Keratinocyte (primary cell): ENCODE measurements at regions not wholly inside any gene's neighbourhood (a gene's known extent, or its start where the extent isn't known, plus 50 kb on each side); places are given as distances from the start of the nearest gene placed in this dataset.

Experiments used
- DNase-seq: peaks from one replicate; pipeline ENCODE4 v3.0.0-alpha.2; 2011; ENCODE audit warnings: low read depth, missing footprints, low spot score
- FAIRE-seq: peaks from 2 replicates; lab custom pipeline; 2011; peaks lifted over from hg19 to GRCh38; lab: Jason Lieb, UNC
- H2AFZ ChIP-seq: 2 replicates; pipeline ENCODE4 v1.6.0; 2012; ENCODE audit warnings: low read length, control low read depth, inconsistent platforms; ENCODE audit not compliant: control insufficient read depth
- H3K27ac ChIP-seq: 2 replicates; pipeline ENCODE4 v1.5.1; 2011; ENCODE audit warnings: low read length; ENCODE audit not compliant: control insufficient read depth, insufficient read depth
- H3K27me3 ChIP-seq: 3 replicates; pipeline ENCODE4 v1.6.0; 2011; ENCODE audit warnings: low read length; ENCODE audit not compliant: control insufficient read depth, insufficient read depth; ENCODE audit errors: extremely low read depth
- H3K36me3 ChIP-seq, 2 experiments: 2 replicates in 1 of 2; 3 replicates in 1 of 2; pipeline ENCODE4 v1.5.1; 2011; ENCODE audit warnings: low read length in 2 of 2, mild to moderate bottlenecking in 1 of 2; ENCODE audit not compliant: control insufficient read depth in 2 of 2, insufficient read depth in 2 of 2; ENCODE audit errors: extremely low read depth in 1 of 2
- H3K4me1 ChIP-seq: 3 replicates; pipeline ENCODE4 v1.5.1; 2011; ENCODE audit warnings: low read length; ENCODE audit not compliant: control insufficient read depth, insufficient read depth; ENCODE audit errors: extremely low read depth
- H3K4me2 ChIP-seq: 3 replicates; pipeline ENCODE4 v1.6.0; 2011; ENCODE audit warnings: low read depth, low read length; ENCODE audit not compliant: control insufficient read depth, insufficient read depth; ENCODE audit errors: extremely low read depth
- H3K4me3 ChIP-seq, 3 experiments: fragments of 200-600 bp in 1 of 3; sonication (generic) in 1 of 3; 2 replicates in 2 of 3; 3 replicates in 1 of 3; pipeline ENCODE4 v1.5.1; 2011 to 2016; ENCODE audit warnings: low read length in 3 of 3, mild to moderate bottlenecking in 3 of 3, control low read depth in 2 of 3, inconsistent platforms in 1 of 3, low read depth in 1 of 3, mixed read lengths in 1 of 3, mixed run types in 1 of 3, moderate library complexity in 1 of 3; ENCODE audit not compliant: control insufficient read depth in 2 of 3, insufficient read depth in 2 of 3; ENCODE audit errors: extremely low read depth in 1 of 3
- H3K79me2 ChIP-seq: 2 replicates; pipeline ENCODE4 v1.6.0; 2012; ENCODE audit warnings: low read length; ENCODE audit not compliant: control insufficient read depth, insufficient read depth
- H3K9ac ChIP-seq: 3 replicates; pipeline ENCODE4 v1.6.0; 2011; ENCODE audit warnings: low read length; ENCODE audit not compliant: control insufficient read depth, insufficient read depth; ENCODE audit errors: extremely low read depth
- H3K9me1 ChIP-seq: 3 replicates; pipeline ENCODE4 v1.6.0; 2011; ENCODE audit warnings: low read length; ENCODE audit not compliant: control insufficient read depth, insufficient read depth; ENCODE audit errors: extremely low read depth
- H3K9me3 ChIP-seq: 2 replicates; pipeline ENCODE4 v1.5.1; 2012; ENCODE audit warnings: low read depth, low read length; ENCODE audit not compliant: control insufficient read depth
- H4K20me1 ChIP-seq: 3 replicates; pipeline ENCODE4 v1.6.0; 2011; ENCODE audit warnings: low read length; ENCODE audit not compliant: control insufficient read depth, insufficient read depth; ENCODE audit errors: extremely low read depth
- CTCF ChIP-seq, 3 experiments: IDR thresholded peaks in 1 of 3; conservative IDR thresholded peaks in 1 of 3; optimal IDR thresholded peaks in 1 of 3; 2 replicates in 2 of 3; 3 replicates in 1 of 3; pipeline versions ENCODE3 to v1.5.1; 2011; ENCODE audit warnings: low read length in 3 of 3, mild to moderate bottlenecking in 3 of 3, moderate library complexity in 2 of 3, control low read depth in 1 of 3, inconsistent platforms in 1 of 3; ENCODE audit not compliant: insufficient read depth in 2 of 3; ENCODE audit errors: extremely low read depth in 1 of 3
- EZH2 ChIP-seq: IDR thresholded peaks from one replicate; pipeline ENCODE4 v1.6.1; 2012; ENCODE audit warnings: inconsistent platforms, mild to moderate bottlenecking, low read length, moderate library complexity
- dilution Hi-C: fragments of 300-500 bp; cut with MboI; formaldehyde crosslinking; loops from one replicate; pipeline ENCODE4 v1.7.0; 2020; ENCODE audit warnings: low sequenced_read_pairs; ENCODE audit not compliant: extremely low pct_ligation_motif_present

- no peak for FAIRE-seq
- dilution Hi-C loops = no loop called here
These were observed 887.8 kb upstream of the NCAM2 start for GRCh38 chr21:20110368-20110767.

DNA sequence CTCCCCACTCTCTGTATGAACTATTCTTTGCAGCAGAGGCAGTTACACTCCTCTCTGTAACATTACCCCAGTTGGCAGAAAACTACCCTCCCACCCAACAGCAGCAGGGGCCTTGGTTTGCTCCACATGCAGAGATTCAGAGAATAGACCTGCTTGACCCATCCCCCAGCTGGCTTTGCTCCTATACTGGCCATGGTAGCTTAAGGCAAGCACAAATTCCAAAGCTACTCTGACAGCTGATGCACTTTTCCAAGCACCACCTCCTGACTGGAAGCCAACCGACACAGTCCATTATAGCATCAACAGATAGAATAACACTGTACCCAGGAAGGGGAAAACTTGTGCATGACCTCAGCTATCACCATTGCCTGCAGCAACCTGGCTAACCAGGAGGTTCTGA, 846.5 kb upstream of the NCAM2 start:
- Histone ChIP-seq H3K9ac (no peak overlapping the region), H4K20me1 (no peaks in the 10 kb centered on the region), H3K79me2 (no peaks in the 10 kb centered on the region), H3K36me3 (no peaks in the 10 kb centered on the region), H2AFZ (no peak overlapping the region), H3K4me2 (no peak overlapping the region), H3K4me1 (no peaks in the 10 kb centered on the region), H3K27ac (no peak overlapping the region), H3K27me3 (no peaks in the 10 kb centered on the region), H3K9me1 (no peaks in the 10 kb centered on the region), H3K9me3 (peaks cover 8% of the 10 kb centered on the region), H3K4me3 (no peak overlapping the region)
- dilution Hi-C loops = no loop called here
- FAIRE-seq (no peak), DNase-seq (no peak)
- TF ChIP-seq CTCF (optimal IDR thresholded peaks at IDR 0.05 in 1 of 3, IDR thresholded peaks at IDR 0.05 in 1 of 3, conservative IDR thresholded peaks at IDR 0.05 in 1 of 3; ENCODE audit: extremely low read depth in 1 of 3, insufficient read depth in 2 of 3, low read length in 3 of 3) (no peak), EZH2 (no peak)

More at GRCh38 chr21:20110368-20110767, 887.8 kb upstream of the NCAM2 start:
- no peaks in the 10 kb centered on the region for H3K9me1 ChIP-seq
- H3K9ac ChIP-seq = no peak overlapping the region
- no peak overlapping the region for H3K4me2 ChIP-seq
- H3K79me2 ChIP-seq = no peaks in the 10 kb centered on the region
- no peak overlapping the region for H3K4me3 ChIP-seq
- H4K20me1 ChIP-seq = no peaks in the 10 kb centered on the region
- no peak for DNase-seq
- no peaks in the 10 kb centered on the region for H3K9me3 ChIP-seq
- H2AFZ ChIP-seq = no peak overlapping the region
- no peaks in the 10 kb centered on the region for H3K4me1 ChIP-seq
- H3K36me3 ChIP-seq = no peaks in the 10 kb centered on the region
- no peak overlapping the region for H3K27ac ChIP-seq
- TF ChIP-seq EZH2 (no peak), CTCF (optimal IDR thresholded peaks at IDR 0.05 in 1 of 3, IDR thresholded peaks at IDR 0.05 in 1 of 3, conservative IDR thresholded peaks at IDR 0.05 in 1 of 3; ENCODE audit: extremely low read depth in 1 of 3, insufficient read depth in 2 of 3, low read length in 3 of 3) (no peak)
- no peaks in the 10 kb centered on the region for H3K27me3 ChIP-seq
